OCI-LY7 (cell line): ENCODE measurements at regions not wholly inside any gene's neighbourhood (a gene's known extent, or its start where the extent isn't known, plus 50 kb on each side); places are given as distances from the start of the nearest gene placed in this dataset.

Experiments used
- BruUV-seq: library from RNA; stranded (reverse); fragments of 400-500 nt; replicated peaks from 2 replicates; lab custom pipeline; 2021; lab: Mats Ljungman, UMichigan
- CTCF ChIA-PET: fragments of 300-600 bp; sonication (Branson Sonifier 250); formaldehyde crosslinking; loops from one replicate; lab custom pipeline; 2022; ENCODE audit warnings: antibody characterized with exemption; ENCODE audit not compliant: unreplicated experiment; lab: Charles Lee
- POLR2A ChIA-PET: fragments of 300-600 bp; sonication (Branson Sonifier 250); formaldehyde crosslinking; loops from one replicate; lab custom pipeline; 2022; ENCODE audit warnings: antibody characterized with exemption; lab: Charles Lee
- DNase-seq: peaks from one replicate; pipeline ENCODE4 v3.0.0-alpha.2; 2015; ENCODE audit warnings: low spot score
- H2AFZ ChIP-seq: fragments of 200-600 bp; sonication (generic), shearing (Covaris generic); 2 replicates; pipeline ENCODE4 v1.6.1; 2014; ENCODE audit warnings: mild to moderate bottlenecking, antibody characterized with exemption, low read length, moderate library complexity
- H3K27ac ChIP-seq: fragments of 200-600 bp; sonication (generic); 2 replicates; pipeline ENCODE4 v1.5.1; 2014; ENCODE audit warnings: mixed run types, low read depth, mild to moderate bottlenecking, moderate library complexity, low read length, inconsistent platforms; ENCODE audit not compliant: poor library complexity, severe bottlenecking
- H3K36me3 ChIP-seq: fragments of 200-600 bp; sonication (generic); 2 replicates; pipeline ENCODE4 v1.6.1; 2014; ENCODE audit warnings: mild to moderate bottlenecking, antibody characterized with exemption, low read length, moderate library complexity, mixed read lengths; ENCODE audit not compliant: insufficient read depth
- H3K4me1 ChIP-seq: fragments of 200-600 bp; sonication (generic); 2 replicates; pipeline ENCODE4 v1.5.1; 2014; ENCODE audit warnings: mild to moderate bottlenecking, low read length; ENCODE audit not compliant: insufficient read depth, poor library complexity, severe bottlenecking
- H3K4me2 ChIP-seq: fragments of 200-600 bp; sonication (generic); 2 replicates; pipeline ENCODE4 v1.6.1; 2014; ENCODE audit warnings: mild to moderate bottlenecking, low read length
- H3K4me3 ChIP-seq: fragments of 200-600 bp; sonication (generic); 2 replicates; pipeline ENCODE4 v1.5.1; 2014; ENCODE audit warnings: mild to moderate bottlenecking, low read depth, low read length; ENCODE audit not compliant: poor library complexity, severe bottlenecking
- H3K79me2 ChIP-seq: fragments of 200-600 bp; sonication (generic); 2 replicates; pipeline ENCODE4 v1.6.1; 2016; ENCODE audit warnings: low read depth, mild to moderate bottlenecking, low read length, moderate library complexity, mixed read lengths; ENCODE audit not compliant: insufficient read depth
- H3K9me2 ChIP-seq: fragments of 200-600 bp; sonication (generic); 2 replicates; pipeline ENCODE4 v1.6.1; 2016; ENCODE audit warnings: mild to moderate bottlenecking, low read length, mixed read lengths; ENCODE audit not compliant: insufficient read depth
- H3K9me3 ChIP-seq: fragments of 200-600 bp; sonication (generic); 2 replicates; pipeline ENCODE4 v1.6.1; 2014; ENCODE audit warnings: mild to moderate bottlenecking, mixed run types, low read length, mixed read lengths
- H4K20me1 ChIP-seq: fragments of 200-600 bp; sonication (generic); 2 replicates; pipeline ENCODE4 v1.6.1; 2014; ENCODE audit warnings: mild to moderate bottlenecking, antibody characterized with exemption, low read length, moderate library complexity, mixed read lengths; ENCODE audit not compliant: insufficient read depth
- CTCF ChIP-seq: fragments of 200-600 bp; sonication (generic); conservative IDR thresholded peaks from 2 replicates; pipeline ENCODE4 v1.5.1; 2014; ENCODE audit warnings: mild to moderate bottlenecking, antibody characterized with exemption, low read length, moderate library complexity, mixed read lengths
- EZH2phosphoT487 ChIP-seq: fragments of 200-600 bp; sonication (generic); IDR thresholded peaks from 2 replicates; pipeline ENCODE4 v1.6.1; 2018; ENCODE audit warnings: low read depth, borderline replicate concordance, mild to moderate bottlenecking, mixed run types, antibody characterized with exemption, low read length, moderate library complexity, mixed read lengths
- intact Hi-C: fragments of 100-400 bp; cut with micrococcal nuclease; formaldehyde crosslinking; loops from one replicate; pipeline ENCODE4 v1.10.0; 2022; ENCODE audit not compliant: unreplicated experiment

- no peaks in the 10 kb centered on the region for H4K20me1 ChIP-seq
- TF ChIP-seq CTCF = no peak
- no peak for TF ChIP-seq EZH2phosphoT487
- H2AFZ ChIP-seq = no peak overlapping the region
- no peak overlapping the region for H3K27ac ChIP-seq
- H3K9me3 ChIP-seq = no peaks in the 10 kb centered on the region
- H3K4me2 ChIP-seq = no peak overlapping the region
- H3K4me3 ChIP-seq = no peak overlapping the region
- intact Hi-C loops = no loop called here
- no peaks in the 10 kb centered on the region for H3K4me1 ChIP-seq
- no peaks in the 10 kb centered on the region for H3K79me2 ChIP-seq
- no peaks in the 10 kb centered on the region for H3K9me2 ChIP-seq
- no TSS peak for BruUV-seq
- no peaks in the 10 kb centered on the region for H3K36me3 ChIP-seq
- POLR2A ChIA-PET = no interaction called here
- DNase-seq = no peak
- CTCF ChIA-PET = no interaction called here
These were observed 425.8 kb upstream of the KCNH7 start for GRCh38 chr2:163264341-163264740.

DNA sequence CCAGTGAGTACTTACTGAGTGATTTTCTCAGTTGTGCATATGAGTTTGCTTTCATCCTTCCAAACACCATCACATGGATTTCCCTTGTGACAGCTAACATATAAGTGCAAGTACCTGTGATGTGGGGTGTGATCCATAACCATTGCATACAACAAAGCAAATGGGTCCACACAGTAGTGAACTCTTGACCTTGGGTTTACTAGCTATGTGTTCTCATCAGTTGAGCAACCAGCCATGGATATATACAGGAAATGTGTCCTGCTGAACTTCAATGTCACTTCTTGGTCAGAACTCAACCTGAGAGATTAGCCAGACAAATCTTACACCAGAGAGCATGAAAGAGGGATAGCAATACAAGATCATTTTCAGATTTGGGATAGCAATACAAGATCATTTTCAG lies 420.9 kb upstream of the KCNH7 start:
- Histone ChIP-seq H3K4me3 (no peak overlapping the region), H3K9me2 (no peaks in the 10 kb centered on the region), H4K20me1 (no peaks in the 10 kb centered on the region), H2AFZ (no peak overlapping the region), H3K36me3 (no peaks in the 10 kb centered on the region), H3K27ac (no peak overlapping the region), H3K4me1 (no peaks in the 10 kb centered on the region), H3K9me3 (no peaks in the 10 kb centered on the region), H3K4me2 (no peak overlapping the region), H3K79me2 (no peaks in the 10 kb centered on the region)
- intact Hi-C loops = no loop called here
- TF ChIP-seq EZH2phosphoT487 = no peak
- TF ChIP-seq CTCF = no peak
- BruUV-seq = no TSS peak
- ChIA-PET POLR2A (interaction anchor here (0.7 kb wide), 1 partner anchor 390 kb away, joined by 3 read pairs; no protein-coding TSS in a partner anchor), CTCF (no interaction called here)
- DNase-seq = no peak

- no TSS peak for BruUV-seq
- H3K9me3 ChIP-seq = no peaks in the 10 kb centered on the region
- no peaks in the 10 kb centered on the region for H3K9me2 ChIP-seq
- H3K4me3 ChIP-seq = no peak overlapping the region
- no peak overlapping the region for H2AFZ ChIP-seq
- CTCF ChIA-PET = no interaction called here
- TF ChIP-seq CTCF = no peak
- TF ChIP-seq EZH2phosphoT487 = no peak
- no peaks in the 10 kb centered on the region for H3K4me1 ChIP-seq
- intact Hi-C loops = no loop called here
- no peaks in the 10 kb centered on the region for H3K36me3 ChIP-seq
- no peaks in the 10 kb centered on the region for H3K79me2 ChIP-seq
- no peak overlapping the region for H3K4me2 ChIP-seq
- POLR2A ChIA-PET = no interaction called here
- H4K20me1 ChIP-seq = no peaks in the 10 kb centered on the region
- DNase-seq = no peak
- H3K27ac ChIP-seq = no peak overlapping the region
These were observed 416.5 kb upstream of the KCNH7 start for GRCh38 chr2:163255086-163255485.
